SK-N-SH (cell line): ENCODE measurements at regions not wholly inside any gene's neighbourhood (a gene's known extent, or its start where the extent isn't known, plus 50 kb on each side); places are given as distances from the start of the nearest gene placed in this dataset.

Source experiments
- CTCF ChIA-PET: fragments of 300-600, 350-600 bp; formaldehyde crosslinking; extraction: SDS; loops from one replicate; lab custom pipeline; 2021; lab: Yijun Ruan, JAX
- POLR2A ChIA-PET: fragments of 350-600 bp; sonication (Branson Sonifier 250); formaldehyde crosslinking; extraction: SDS; loops from one replicate; lab custom pipeline; 2020; ENCODE audit warnings: antibody characterized with exemption, inconsistent platforms; lab: Yijun Ruan, JAX
- DNase-seq: peaks from one replicate; pipeline ENCODE4 v3.0.0; 2012
- H2AFZ ChIP-seq: fragments of 200-600 bp; sonication (generic); 2 replicates; pipeline ENCODE4 v1.8.1; 2016; ENCODE audit warnings: antibody characterized with exemption, mild to moderate bottlenecking, low read depth
- H3F3A ChIP-seq: fragments of 200-600 bp; sonication (generic); replicated peaks from 2 replicates; pipeline ENCODE3; 2016; ENCODE audit warnings: antibody characterized with exemption, mild to moderate bottlenecking; ENCODE audit not compliant: insufficient read depth
- H3K27ac ChIP-seq, 2 experiments: fragments of 200-500 bp in 1 of 2; fragments of 200-600 bp in 1 of 2; sonication (Bioruptor generic) in 1 of 2; sonication (generic), shearing (Covaris generic) in 1 of 2; 2 replicates each; pipeline versions ENCODE4 v1.5.1 to v1.6.1; 2014 to 2016; ENCODE audit warnings: low read depth in 2 of 2, inconsistent platforms in 1 of 2, low read length in 1 of 2, mild to moderate bottlenecking in 1 of 2, mixed read lengths in 1 of 2
- H3K27me3 ChIP-seq: fragments of 200-600 bp; sonication (generic), shearing (Covaris generic); 2 replicates; pipeline ENCODE4 v1.6.1; 2016; ENCODE audit warnings: mixed run types; ENCODE audit not compliant: insufficient read depth
- H3K36me3 ChIP-seq, 2 experiments: fragments of 200-500 bp in 1 of 2; fragments of 200-600 bp in 1 of 2; sonication (Bioruptor generic) in 1 of 2; sonication (generic) in 1 of 2; replicated peaks in 1 of 2; 2 replicates each; pipeline versions ENCODE3 to v1.5.1; 2014 to 2016; ENCODE audit warnings: low read length in 1 of 2, mild to moderate bottlenecking in 1 of 2; ENCODE audit not compliant: insufficient read depth in 2 of 2, control insufficient read depth in 1 of 2
- H3K4me1 ChIP-seq, 2 experiments: fragments of 200-500 bp in 1 of 2; fragments of 200-600 bp in 1 of 2; sonication (Bioruptor generic) in 1 of 2; sonication (generic), shearing (Covaris generic) in 1 of 2; 2 replicates each; pipeline versions ENCODE4 v1.5.1 to v1.6.1; 2014 to 2016; ENCODE audit warnings: low read depth in 1 of 2, low read length in 1 of 2, mixed run types in 1 of 2; ENCODE audit not compliant: insufficient read depth in 2 of 2, control insufficient read depth in 1 of 2
- H3K4me2 ChIP-seq: fragments of 200-600 bp; sonication (generic), shearing (Covaris generic); 2 replicates; pipeline ENCODE4 v1.6.1; 2017; ENCODE audit warnings: mixed run types
- H3K4me3 ChIP-seq, 2 experiments: fragments of 200-500 bp in 1 of 2; fragments of 200-600 bp in 1 of 2; sonication (Bioruptor generic) in 1 of 2; sonication (generic), shearing (Covaris generic) in 1 of 2; 2 replicates each; pipeline versions ENCODE4 v1.5.1 to v1.8.1; 2014 to 2016; ENCODE audit warnings: low read depth in 2 of 2, inconsistent platforms in 1 of 2, low read length in 1 of 2, mild to moderate bottlenecking in 1 of 2, mixed read lengths in 1 of 2, moderate library complexity in 1 of 2
- H3K79me2 ChIP-seq: fragments of 200-600 bp; sonication (generic); 2 replicates; pipeline ENCODE4 v1.8.1; 2017; ENCODE audit warnings: mild to moderate bottlenecking; ENCODE audit not compliant: insufficient read depth
- H3K9ac ChIP-seq: fragments of 200-600 bp; sonication (generic); 2 replicates; pipeline ENCODE4 v1.6.1; 2017; ENCODE audit warnings: mixed run types
- H3K9me2 ChIP-seq: fragments of 200-600 bp; sonication (generic); 2 replicates; pipeline ENCODE4 v1.6.1; 2017; ENCODE audit warnings: mixed run types
- H3K9me3 ChIP-seq: fragments of 200-600 bp; sonication (generic); 2 replicates; pipeline ENCODE4 v1.6.1; 2017; ENCODE audit warnings: mixed run types, mild to moderate bottlenecking, moderate library complexity
- H4K20me1 ChIP-seq: fragments of 200-600 bp; sonication (generic); 2 replicates; pipeline ENCODE4 v1.6.1; 2017; ENCODE audit warnings: mild to moderate bottlenecking, mixed run types; ENCODE audit not compliant: insufficient read depth
- CHD2 ChIP-seq: fragments of 150-350 bp; IDR thresholded peaks from 2 replicates; pipeline ENCODE4 v1.6.1; 2018; ENCODE audit warnings: low read length; ENCODE audit not compliant: partially characterized antibody
- FOSL2 ChIP-seq: IDR thresholded peaks from 2 replicates; pipeline ENCODE4 v1.4.0; 2012; ENCODE audit warnings: low read depth, mild to moderate bottlenecking, moderate library complexity, borderline replicate concordance
- FOXJ3 ChIP-seq: sonication (generic); formaldehyde crosslinking; IDR thresholded peaks from 2 replicates; pipeline ENCODE4 v1.5.1; 2020; ENCODE audit warnings: mild to moderate bottlenecking, missing genetic modification reagents
- GATA2 ChIP-seq: sonication (generic); formaldehyde crosslinking; IDR thresholded peaks from 2 replicates; pipeline ENCODE4 v1.5.0; 2020; ENCODE audit warnings: mild to moderate bottlenecking, missing genetic modification reagents
- NFIC ChIP-seq: IDR thresholded peaks from 2 replicates; pipeline ENCODE4 v1.4.0; 2012; ENCODE audit warnings: borderline replicate concordance
- NRF1 ChIP-seq: IDR thresholded peaks from 2 replicates; pipeline ENCODE4 v1.6.1; 2012; ENCODE audit warnings: low read depth, mild to moderate bottlenecking, low read length
- RAD21 ChIP-seq: IDR thresholded peaks from 2 replicates; pipeline ENCODE4 v1.6.1; 2012; ENCODE audit warnings: mild to moderate bottlenecking, low read length
- RFX5 ChIP-seq: IDR thresholded peaks from 2 replicates; pipeline ENCODE4 v1.6.1; 2012; ENCODE audit warnings: mild to moderate bottlenecking, improper control_type of control experiment, low read length
- RXRA ChIP-seq: IDR thresholded peaks from 2 replicates; pipeline ENCODE4 v1.4.0; 2012; ENCODE audit warnings: low read depth, mild to moderate bottlenecking, borderline replicate concordance
- TAF1 ChIP-seq: IDR thresholded peaks from 2 replicates; pipeline ENCODE4 v1.6.1; 2012; ENCODE audit warnings: low read depth, mild to moderate bottlenecking, low read length, moderate library complexity, borderline replicate concordance
- TEAD4 ChIP-seq: IDR thresholded peaks from 2 replicates; pipeline ENCODE4 v1.4.0; 2012; ENCODE audit warnings: mild to moderate bottlenecking, borderline replicate concordance; ENCODE audit not compliant: insufficient read depth
- YY1 ChIP-seq: IDR thresholded peaks from 2 replicates; pipeline ENCODE4 v1.4.0; 2012; ENCODE audit warnings: low read depth, mild to moderate bottlenecking
- WGBS: methylation state at CpG from one replicate; pipeline ENCODE4 v1.1.6; 2017; ENCODE audit warnings: low lambda C conversion rate; 5-methylcytosine and 5-hydroxymethylcytosine counted together
- TF ChIP-seq, protein P1 (sequence below): IDR thresholded peaks from 2 replicates; pipeline ENCODE4 v1.4.0; 2012; ENCODE audit warnings: low read depth, borderline replicate concordance
- TF ChIP-seq, protein P2 (sequence below): IDR thresholded peaks from 2 replicates; pipeline ENCODE4; 2012
- TF ChIP-seq, protein P3 (sequence below): IDR thresholded peaks from 2 replicates; pipeline ENCODE4 v1.4.0; 2012; ENCODE audit warnings: low read depth

DNA sequence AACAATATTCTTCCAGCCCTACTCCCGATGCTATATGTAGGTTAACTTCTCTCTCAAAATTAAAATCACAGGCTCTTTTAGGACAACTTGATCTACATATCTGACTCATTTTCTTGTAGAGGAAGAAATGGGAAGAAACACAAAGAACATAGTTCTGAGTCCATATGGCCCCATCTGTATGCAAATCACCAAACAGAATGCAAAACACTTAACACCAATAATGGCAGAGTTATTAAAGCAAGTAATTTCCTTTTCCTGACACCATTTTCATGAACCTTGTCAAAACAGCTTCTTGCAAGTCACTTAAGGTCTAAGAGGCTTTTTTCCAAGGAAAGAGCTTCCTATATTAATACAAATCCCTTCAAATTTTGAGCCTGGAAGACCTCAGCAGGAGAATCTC is 300.4 kb upstream of the CLEC14A start:
- Histone ChIP-seq H3K9me3 (no peaks in the 10 kb centered on the region), H3K4me1 (peaks cover 0 to 5% of the 10 kb centered on the region in 2 experiments; a peak in 1 of 4 replicates), H3K9ac (no peak overlapping the region), H3K36me3 (no peaks in the 10 kb centered on the region), H2AFZ (no peak overlapping the region), H3K4me3 (no peak overlapping the region), H3K27ac (no peak overlapping the region), H4K20me1 (no peaks in the 10 kb centered on the region), H3K4me2 (no peak overlapping the region), H3K79me2 (no peaks in the 10 kb centered on the region), H3K27me3 (no peaks in the 10 kb centered on the region), H3F3A (no peaks in the 10 kb centered on the region), H3K9me2 (no peaks in the 10 kb centered on the region)
- ChIA-PET CTCF (no interaction called here), POLR2A (no interaction called here)
- WGBS: 0% methylated on average over 1 of the region's 1 CpG
- no peak for DNase-seq
- TF ChIP-seq YY1 (no peak), CHD2 (no peak), NRF1 (no peak), TEAD4 (no peak), TAF1 (no peak)
- TF ChIP-seq, protein P1, sequence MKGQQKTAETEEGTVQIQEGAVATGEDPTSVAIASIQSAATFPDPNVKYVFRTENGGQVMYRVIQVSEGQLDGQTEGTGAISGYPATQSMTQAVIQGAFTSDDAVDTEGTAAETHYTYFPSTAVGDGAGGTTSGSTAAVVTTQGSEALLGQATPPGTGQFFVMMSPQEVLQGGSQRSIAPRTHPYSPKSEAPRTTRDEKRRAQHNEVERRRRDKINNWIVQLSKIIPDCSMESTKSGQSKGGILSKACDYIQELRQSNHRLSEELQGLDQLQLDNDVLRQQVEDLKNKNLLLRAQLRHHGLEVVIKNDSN: no peak
- TF ChIP-seq, protein P2, sequence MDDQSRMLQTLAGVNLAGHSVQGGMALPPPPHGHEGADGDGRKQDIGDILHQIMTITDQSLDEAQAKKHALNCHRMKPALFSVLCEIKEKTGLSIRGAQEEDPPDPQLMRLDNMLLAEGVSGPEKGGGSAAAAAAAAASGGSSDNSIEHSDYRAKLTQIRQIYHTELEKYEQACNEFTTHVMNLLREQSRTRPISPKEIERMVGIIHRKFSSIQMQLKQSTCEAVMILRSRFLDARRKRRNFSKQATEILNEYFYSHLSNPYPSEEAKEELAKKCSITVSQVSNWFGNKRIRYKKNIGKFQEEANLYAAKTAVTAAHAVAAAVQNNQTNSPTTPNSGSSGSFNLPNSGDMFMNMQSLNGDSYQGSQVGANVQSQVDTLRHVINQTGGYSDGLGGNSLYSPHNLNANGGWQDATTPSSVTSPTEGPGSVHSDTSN: no peak

DNA sequence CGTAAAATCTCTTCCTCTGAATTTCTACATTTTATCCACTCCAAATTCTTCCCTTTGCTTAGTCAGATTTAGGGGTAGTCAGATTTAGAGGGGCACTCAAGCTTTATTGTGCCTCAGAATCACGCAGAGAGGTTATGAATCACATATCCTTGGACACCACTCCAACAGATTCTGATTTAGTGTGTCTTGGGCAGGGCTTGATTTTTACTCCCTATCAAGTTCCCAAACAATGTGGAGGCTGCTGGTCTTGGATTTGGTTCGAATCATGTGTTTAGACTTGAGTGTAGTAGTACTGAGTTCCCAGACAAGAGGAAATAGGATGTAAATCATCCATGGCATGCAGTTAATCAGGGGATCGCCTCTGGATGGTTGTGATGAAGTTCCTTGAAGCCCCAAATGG is 298.1 kb upstream of the CLEC14A start:
- Histone ChIP-seq H3K27ac (no peak overlapping the region), H3K4me2 (no peak overlapping the region), H3K36me3 (no peaks in the 10 kb centered on the region), H3K9me3 (no peaks in the 10 kb centered on the region), H3K9me2 (no peaks in the 10 kb centered on the region), H3K27me3 (no peaks in the 10 kb centered on the region), H3K79me2 (no peaks in the 10 kb centered on the region), H3F3A (no peaks in the 10 kb centered on the region), H4K20me1 (no peaks in the 10 kb centered on the region), H3K9ac (no peak overlapping the region), H3K4me3 (no peak overlapping the region), H2AFZ (no peak overlapping the region), H3K4me1 (peaks cover 0 to 5% of the 10 kb centered on the region in 2 experiments; a peak in 1 of 4 replicates)
- TF ChIP-seq TAF1 (no peak), NFIC (no peak), RXRA (no peak), RAD21 (no peak), GATA2 (no peak), RFX5 (no peak), FOSL2 (no peak), FOXJ3 (CRISPR knock-in tag) (no peak)
- TF ChIP-seq, protein P3, sequence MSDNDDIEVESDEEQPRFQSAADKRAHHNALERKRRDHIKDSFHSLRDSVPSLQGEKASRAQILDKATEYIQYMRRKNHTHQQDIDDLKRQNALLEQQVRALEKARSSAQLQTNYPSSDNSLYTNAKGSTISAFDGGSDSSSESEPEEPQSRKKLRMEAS: no peak
- WGBS: 0% methylated on average over 4 of the region's 4 CpGs
- DNase-seq: no peak
- CTCF ChIA-PET: no interaction called here
- POLR2A ChIA-PET: no interaction called here
